ENCODE measurements at regions not wholly inside any gene's neighbourhood (a gene's known extent, or its start where the extent isn't known, plus 50 kb on each side); places are given as distances from the start of the nearest gene placed in this dataset.
"Not testable (repeated sequence)": the region's sequence is repeated elsewhere in the genome, so short reads cannot be mapped to it uniquely, and the experiment has no call there.

- DNase-seq = no peak
Measured at GRCh38 chr5:130955041-130955440, 210.0 kb downstream of the HINT1 start.

- DNase-seq = no peak
Measured at GRCh38 chr5:130954336-130954735, 210.7 kb downstream of the HINT1 start.

DNA sequence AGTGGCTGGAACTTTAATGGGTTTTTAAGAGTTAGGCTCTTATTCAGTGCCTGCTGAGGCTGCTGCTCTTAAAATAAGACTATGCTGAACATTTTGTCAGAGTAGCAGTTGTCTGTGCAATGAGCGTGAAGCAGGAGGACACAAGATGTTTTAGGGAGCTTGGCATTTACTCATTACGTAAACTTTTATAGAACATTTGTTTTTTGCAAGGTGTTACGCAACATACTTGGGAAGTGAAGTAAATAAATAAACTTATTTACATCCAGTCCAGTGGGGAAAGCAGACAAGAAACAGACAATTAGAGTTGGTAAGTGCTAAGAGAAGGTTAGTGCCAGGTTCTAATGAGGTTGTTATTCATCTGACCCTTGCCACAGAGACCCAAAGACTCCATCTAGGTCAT lies 226.0 kb downstream of the HINT1 start:
- DNase-seq = no peak

DNA sequence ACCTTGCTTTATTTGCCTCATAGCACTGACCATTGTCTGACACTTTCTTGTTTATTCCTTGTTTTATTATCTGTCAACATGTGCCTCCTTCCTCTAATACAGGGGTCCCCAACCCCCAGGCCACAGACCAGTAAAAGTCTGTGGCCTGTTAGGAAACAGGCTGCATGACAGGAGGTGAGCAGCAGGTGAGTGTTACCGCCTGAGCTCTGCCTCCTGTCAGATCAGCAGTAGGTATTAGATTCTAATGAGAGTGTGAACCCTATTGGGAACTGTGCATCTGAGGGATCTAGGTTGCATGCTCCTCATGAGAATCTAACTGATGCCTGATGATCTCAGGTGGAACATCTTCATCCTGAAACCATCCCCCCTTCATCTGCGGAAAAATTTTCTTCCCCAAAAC lies 228.0 kb downstream of the HINT1 start:
- no peak for DNase-seq

GRCh38 chr5:130923543-130924124 lies 241.4 kb downstream of the HINT1 start:
- DNase-seq = no peak

DNA sequence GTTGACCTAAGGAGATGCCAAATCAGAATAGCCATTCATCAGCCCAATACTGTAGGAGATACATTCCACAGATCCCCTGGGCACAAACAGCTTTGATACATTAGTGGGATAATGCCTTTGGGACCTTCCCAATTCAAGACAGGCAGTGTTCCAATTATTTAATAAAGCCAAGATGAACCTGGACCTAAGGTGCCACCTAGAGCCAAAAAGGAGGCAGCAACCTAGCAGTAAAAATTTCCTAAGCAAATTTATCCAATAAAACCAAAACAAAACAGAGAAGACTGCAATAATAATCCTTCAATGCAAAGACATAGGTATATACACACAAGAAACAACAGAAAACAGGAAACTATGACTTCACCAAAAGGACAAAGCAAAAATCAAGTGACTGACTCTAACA lies 253.0 kb downstream of the HINT1 start:
- no peak for DNase-seq

GRCh38 chr5:130908186-130908585 lies 256.9 kb downstream of the HINT1 start:
- no peak for DNase-seq

GRCh38 chr5:130897537-130898195 lies 267.4 kb downstream of the HINT1 start:
- not testable (repeated sequence) for DNase-seq

DNA sequence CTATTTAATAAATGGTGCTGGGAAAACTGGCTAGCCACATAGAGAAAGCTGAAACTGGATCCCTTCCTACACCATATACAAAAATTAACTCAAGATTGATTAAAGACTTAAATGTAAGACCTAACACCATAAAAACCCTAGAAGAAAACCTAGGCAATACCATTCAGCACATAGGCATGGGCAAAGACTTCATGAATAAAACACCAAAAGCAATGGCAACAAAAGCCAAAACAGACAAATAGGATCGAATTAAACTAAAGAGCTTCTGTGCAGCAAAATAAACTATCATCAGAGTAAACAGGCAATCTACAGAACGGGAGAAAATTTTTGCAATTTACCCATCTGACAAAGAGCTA lies 267.9 kb downstream of the HINT1 start:
- not testable (repeated sequence) for DNase-seq

- no peak for DNase-seq
Measured at GRCh38 chr5:130896636-130897035, 268.4 kb downstream of the HINT1 start.

- no peak for DNase-seq
Measured at GRCh38 chr5:130893006-130893405, 272.1 kb downstream of the HINT1 start.

DNA sequence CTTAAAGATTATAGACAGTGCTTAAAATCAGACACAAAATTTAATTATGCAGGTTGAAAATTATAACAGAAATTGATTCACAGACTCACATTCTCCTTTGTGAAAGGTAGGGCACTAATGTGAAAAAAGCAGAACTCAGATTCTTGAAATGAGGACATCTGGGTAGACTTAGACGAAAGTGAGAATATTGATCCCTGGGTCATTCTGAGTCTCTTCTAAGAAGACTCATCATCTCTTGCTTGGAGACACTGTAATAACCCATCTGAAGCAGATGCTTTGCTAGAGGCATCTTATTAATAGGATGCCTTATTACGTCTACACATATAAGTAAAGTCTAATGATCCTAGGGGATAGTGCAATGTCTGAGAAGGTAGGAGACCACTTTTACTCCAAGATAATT lies 274.4 kb downstream of the HINT1 start:
- no peak for DNase-seq

- no peak for DNase-seq
Measured at GRCh38 chr5:130885691-130886090, 279.4 kb downstream of the HINT1 start.

DNA sequence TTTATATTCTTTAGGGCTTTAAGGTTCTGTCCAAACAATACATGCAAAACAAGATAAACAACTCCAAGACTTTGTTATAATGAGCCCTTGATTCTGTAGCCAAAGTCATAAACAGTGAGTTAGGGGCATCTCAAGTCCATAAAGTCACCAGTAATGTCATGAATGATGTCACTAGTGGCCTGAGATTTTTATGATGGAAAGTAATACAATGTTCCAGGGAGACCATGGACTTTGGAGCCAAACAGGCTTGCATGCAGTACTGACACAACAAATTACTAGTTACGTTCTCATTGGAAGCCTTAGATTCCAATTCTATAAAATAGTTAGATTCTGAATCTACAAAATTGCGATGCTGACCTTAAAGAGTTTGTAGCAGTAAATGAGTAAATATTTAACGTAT lies 280.0 kb downstream of the HINT1 start:
- DNase-seq = no peak

GRCh38 chr5:130884023-130884422 lies 281.0 kb downstream of the HINT1 start:
- DNase-seq = no peak

GRCh38 chr5:130875656-130876055 lies 289.4 kb downstream of the HINT1 start:
- no peak for DNase-seq

DNA sequence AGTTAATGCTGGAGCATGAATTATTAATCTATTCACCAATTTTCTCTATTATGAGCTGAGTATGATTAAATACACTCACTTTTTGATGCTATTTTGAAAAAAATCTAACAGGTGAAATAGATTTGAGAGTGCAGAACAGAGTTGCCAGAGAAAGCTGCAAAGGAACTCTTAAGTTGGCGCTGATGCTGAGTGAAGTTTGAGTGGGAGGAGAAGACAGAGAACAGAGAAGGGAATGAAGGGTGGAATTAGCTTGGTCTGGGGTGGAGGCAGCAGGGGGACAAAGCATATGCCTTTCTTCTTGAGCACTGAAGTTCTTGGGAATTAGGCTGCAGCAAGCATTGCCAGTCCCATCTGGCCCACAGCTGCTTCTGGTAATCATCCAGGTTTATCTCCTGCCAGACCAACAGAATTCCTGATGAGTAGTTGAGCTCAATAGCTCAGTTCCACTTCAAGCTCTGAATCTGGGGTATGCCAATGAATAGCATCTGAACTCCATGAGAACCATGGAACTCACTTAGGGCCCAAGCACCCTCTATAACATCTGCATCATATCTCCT lies 290.1 kb downstream of the HINT1 start:
- no peak for DNase-seq

DNA sequence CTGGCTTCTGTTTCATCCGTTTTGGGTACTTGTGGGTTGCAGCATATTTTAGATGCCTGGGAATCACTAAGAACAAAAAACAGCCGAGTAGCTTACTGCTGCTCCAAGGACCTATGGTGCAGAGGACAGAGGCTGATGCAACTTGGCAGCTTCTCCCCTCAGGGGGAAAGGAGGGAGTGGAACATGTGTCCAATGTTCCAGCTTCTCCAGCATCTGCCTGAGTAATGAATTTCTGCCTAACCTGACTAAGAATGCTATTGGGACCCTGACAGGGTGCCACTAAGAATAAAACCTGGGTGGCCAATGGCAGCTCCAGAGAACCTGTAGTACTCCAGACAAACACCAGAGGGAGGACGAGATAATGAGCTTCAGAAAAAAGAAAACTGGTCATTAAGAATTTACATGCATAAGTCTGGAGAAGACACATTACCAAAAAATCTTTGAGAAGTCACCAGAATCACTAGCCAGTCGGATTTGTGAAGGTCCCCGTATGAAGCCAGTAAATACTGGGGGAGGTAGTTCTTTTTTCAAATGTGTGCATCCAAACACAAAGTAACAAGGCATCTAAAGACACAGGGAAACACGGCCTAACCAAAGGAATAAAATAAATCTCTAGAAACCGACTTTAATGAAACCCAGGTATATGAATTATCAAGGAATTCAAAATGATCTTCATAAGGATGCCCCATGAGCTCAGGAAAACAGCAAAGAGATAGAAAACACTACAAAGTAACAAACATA lies 293.5 kb downstream of the HINT1 start:
- DNase-seq = no peak

DNA sequence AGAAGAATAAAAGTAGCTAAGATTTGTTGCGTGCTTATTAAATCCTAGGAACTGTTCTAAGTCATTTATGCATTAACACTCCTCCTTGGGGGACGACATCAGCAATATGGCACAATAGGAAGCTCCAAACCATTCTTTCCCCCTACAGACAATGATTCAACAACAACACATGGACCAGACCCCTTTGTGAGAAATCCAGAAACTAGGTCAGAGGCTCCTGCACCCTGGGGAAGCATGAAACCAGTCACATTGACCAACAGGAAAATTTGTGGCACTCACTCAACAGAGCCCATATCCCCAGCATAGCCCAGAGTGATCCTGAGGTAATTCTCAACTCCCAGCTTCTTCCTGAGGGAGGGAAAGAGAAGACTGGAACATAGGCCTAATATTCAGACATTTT lies 294.4 kb downstream of the HINT1 start:
- no peak for DNase-seq

DNA sequence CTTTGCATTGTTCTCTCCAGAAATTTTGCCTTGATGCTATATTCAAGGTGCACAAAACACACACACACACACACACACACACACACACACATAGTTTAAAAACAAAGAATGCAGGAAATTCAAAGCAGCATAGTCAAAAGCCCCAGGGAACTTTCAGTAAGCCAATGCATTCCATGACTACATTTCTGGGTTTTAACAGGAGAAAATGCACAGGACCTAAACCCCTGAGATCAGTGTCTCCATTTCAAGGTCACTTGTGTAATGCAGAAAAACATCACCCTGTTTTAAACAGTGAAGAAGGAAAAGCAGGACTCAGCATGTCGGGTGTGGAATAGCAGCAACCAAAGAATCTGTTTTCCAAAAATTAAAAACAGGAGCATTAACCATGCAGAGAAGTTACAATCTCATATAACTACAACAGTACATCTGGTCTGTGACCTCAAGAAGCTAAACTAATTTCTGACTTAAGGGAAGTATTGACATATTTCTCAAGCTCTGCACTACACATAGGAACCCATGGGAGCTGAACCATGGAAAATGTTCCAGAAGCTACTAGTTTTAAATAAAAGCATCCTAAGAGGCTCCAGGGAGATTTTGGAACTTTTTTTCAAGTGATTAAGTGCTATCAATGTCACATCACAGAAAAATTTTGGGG lies 296.7 kb downstream of the HINT1 start:
- DNase-seq = no peak

DNA sequence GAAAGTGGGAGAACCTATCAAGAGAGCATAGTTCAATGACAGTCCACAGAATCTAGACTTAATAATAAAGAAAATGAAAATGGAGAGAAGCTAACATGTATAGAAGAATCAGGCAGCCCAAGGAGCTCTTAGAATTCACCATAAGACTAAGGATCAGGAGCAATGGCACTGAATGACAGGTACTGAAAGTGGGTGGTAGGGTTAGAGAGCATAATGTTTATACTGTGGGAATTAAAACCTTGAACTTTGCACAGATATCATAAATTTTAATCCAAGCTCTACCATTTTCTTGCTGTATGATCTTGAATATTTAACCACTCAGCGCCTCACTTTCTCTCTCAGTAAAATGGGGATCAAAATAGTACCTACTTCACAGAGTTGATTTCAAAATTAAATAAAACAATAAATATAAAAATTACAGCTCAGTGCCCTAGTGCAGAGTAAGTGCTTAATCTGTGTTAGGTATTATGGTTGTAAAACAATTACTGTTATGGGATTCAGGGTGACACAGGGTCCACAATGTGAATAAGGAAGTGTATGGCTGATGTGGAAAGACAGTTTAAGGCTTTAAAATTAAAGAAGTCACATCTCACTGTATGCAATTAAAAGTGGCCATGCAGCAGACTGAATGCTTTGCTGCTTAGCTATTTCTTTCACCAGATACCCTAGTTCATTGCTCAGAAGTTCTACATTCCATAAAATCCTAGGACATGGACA lies 319.8 kb downstream of the HINT1 start:
- DNase-seq = no peak
